ENCODE measurements at regions not wholly inside any gene's neighbourhood (a gene's known extent, or its start where the extent isn't known, plus 50 kb on each side); places are given as distances from the start of the nearest gene placed in this dataset.
"Not testable (repeated sequence)": the region's sequence is repeated elsewhere in the genome, so short reads cannot be mapped to it uniquely, and the experiment has no call there.

DNA sequence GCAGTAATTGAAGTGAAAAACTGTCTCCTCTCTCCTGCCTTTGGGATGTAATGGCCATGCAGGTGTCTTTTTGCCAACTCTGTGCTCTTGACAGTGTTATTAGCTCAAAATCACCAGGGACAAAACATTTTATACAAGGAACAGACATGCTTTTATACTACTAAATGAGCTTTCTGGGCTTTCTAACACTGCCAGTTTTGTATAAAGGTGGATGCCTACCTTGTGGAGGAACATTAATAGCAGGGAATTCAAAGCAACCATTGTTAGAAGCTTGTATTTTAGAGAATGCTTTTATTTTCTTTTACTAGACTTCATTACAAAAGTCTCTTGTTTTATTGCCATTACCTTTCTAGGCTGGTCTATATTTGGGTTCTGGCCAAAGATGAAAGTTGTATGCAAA lies 54.7 kb upstream of the ARSJ start:
- no peak for DNase-seq (ENCODE audit: low read depth in 2 of 3, low spot score in 2 of 3)

DNA sequence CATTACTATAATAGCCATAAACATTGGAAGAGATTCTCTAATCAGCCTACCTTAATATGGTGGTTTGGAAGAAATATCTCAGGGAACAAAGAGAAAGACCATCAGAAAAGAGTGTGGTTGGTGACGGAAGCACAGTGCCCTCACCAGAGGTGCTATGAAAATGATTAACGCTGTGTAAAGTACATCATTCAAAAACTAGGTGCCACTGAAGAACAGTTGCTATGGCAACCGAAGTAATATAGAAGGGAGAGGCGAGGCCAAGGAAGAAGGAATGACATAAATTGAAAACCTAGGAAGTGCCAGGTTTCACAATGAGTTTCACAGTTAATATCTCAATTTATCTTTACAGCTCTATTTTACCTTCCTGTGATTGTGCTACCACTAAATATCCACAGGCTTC lies 57.0 kb upstream of the ARSJ start:
- no peak for DNase-seq (ENCODE audit: low read depth in 2 of 3, low spot score in 2 of 3)

DNA sequence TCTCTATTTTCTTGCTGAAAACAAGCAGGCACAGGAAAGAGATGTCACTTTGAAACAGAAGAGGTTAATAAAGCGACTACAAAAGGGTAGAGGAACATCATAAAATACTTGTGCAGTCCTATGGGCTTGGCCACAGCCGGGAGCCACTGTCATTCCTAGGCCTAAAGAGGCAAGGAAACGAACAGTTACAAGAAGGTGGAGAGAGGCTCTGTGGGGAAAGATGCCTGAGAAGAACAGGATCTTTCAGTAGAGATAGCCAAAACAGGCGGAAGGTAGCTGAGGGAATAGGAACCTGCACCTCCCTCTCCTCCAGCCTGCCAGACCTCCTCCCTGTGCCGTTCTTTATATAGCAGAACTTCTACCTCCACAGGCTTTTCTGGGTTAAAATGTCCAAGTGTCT lies 57.4 kb upstream of the ARSJ start:
- no peak for DNase-seq (ENCODE audit: low read depth in 2 of 3, low spot score in 2 of 3)

GRCh38 chr4:114037988-114038387 lies 58.5 kb upstream of the ARSJ start:
- no peak for DNase-seq (ENCODE audit: low read depth in 2 of 3, low spot score in 2 of 3)

DNA sequence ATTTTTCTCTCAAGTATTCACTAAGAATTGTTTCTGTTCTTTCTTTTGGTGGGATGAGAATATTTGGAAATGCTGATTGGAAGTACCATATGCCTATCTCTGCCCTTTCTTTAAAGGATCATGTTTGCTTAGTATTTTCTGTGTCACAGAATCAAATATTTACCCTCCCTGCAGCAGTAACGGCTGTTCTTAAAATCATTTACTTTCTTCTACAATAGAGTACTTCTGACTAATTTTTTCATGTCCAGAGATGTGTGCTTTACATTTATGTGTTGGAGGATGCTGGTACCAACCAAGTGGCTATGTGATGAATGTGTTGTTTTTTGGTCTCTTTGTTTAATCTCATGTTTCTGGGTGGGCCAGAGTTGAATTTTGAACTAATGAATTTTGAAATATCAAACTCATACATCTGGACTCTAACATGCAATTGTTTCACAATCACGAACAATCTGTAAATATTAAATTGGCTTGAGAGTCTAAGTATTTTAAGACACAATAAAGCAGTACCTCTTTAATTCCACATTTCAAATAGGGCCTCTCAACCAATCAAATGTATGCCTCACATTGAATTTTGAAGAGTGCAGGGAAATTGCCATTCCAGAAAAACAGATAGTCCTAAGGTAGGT lies 59.4 kb upstream of the ARSJ start:
- no peak for DNase-seq (ENCODE audit: low read depth in 2 of 3, low spot score in 2 of 3)

DNA sequence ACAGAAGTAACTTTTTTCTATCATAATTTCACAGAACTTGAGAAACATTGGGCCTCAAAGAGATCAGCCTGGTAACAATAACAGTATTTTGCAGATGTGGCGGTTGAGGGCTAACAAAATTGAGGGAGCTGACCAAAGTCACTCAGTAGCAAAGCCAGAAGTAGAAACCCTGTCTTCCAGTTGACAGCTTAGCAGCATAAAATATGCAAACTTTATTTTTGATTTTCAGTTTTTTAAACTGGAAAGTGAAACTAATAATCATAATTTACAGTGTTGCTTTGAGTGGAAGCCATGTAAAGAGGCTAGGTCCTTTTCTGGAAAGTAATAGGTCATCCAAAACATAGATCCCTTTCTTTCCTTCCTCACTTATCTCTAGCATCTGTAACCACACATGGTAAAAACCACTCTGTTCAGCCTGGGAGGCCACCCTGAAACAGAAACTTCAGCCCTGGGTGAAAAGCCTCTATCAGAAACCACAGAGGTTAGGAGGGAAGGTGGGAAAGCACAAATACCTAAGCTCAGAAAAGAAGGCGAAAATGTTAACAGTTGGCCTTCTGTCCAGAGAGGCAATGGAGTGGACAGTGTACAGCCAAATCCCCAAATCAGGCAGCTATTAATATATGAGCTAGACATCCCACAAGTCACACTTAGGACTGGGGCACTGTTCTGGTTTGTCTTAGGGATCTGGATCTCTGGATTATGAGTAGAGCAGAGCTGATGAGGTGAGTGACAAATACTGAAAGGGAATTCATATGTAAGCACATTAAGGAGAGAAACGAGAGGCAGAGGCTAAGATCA lies 61.1 kb upstream of the ARSJ start:
- DNase-seq (ENCODE audit: low read depth in 2 of 3, low spot score in 2 of 3), result no peak

DNA sequence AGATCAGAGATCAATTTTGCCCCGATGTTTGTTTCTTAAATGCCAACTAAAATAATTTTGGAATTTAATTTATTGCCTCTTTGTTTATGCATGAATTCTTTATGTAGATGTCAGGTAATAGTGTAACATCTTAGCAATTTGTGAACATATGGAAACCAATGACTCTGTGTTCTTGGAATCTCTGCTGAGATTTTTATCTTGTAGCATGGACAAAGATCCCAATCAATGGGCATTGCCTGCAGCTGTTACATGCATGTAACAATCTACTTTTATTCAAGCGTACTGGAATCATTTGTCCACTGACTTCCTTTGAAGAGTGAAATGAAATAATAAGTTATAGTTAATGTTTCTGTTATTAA lies 61.6 kb upstream of the ARSJ start:
- DNase-seq (ENCODE audit: low read depth in 2 of 3, low spot score in 2 of 3), result no peak

- no peak for DNase-seq (ENCODE audit: low read depth in 2 of 3, low spot score in 2 of 3)
Observed at GRCh38 chr4:114043116-114043515, 63.7 kb upstream of the ARSJ start.

GRCh38 chr4:114044351-114044750 lies 64.9 kb upstream of the ARSJ start:
- not testable (repeated sequence) for DNase-seq (ENCODE audit: low read depth in 2 of 3, low spot score in 2 of 3)

- no peak for DNase-seq (ENCODE audit: low read depth in 2 of 3, low spot score in 2 of 3)
Observed at GRCh38 chr4:114046331-114046730, 66.9 kb upstream of the ARSJ start.

GRCh38 chr4:114048154-114048553 lies 68.7 kb upstream of the ARSJ start:
- not testable (repeated sequence) for DNase-seq (ENCODE audit: low read depth in 2 of 3, low spot score in 2 of 3)

DNA sequence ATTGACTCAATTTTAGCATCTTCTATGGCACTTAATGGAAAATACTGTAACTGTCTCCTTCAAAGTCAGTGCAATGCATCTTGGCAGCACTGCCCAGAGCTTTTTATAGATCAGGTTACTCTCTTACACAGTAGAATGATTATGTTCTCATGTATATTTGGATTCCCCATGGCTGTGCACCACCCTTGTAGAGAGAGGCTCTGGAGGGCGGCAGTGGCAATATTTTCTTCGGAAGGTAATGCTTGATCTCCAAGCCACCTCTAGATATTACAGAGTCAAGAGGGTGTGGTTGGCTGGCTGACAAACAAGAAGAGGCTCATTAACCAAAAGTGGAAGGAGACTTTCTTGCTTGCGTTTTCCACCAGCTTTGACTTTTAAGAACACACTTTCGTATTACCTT lies 72.8 kb upstream of the ARSJ start:
- DNase-seq (ENCODE audit: low read depth in 2 of 3, low spot score in 2 of 3), result no peak

DNA sequence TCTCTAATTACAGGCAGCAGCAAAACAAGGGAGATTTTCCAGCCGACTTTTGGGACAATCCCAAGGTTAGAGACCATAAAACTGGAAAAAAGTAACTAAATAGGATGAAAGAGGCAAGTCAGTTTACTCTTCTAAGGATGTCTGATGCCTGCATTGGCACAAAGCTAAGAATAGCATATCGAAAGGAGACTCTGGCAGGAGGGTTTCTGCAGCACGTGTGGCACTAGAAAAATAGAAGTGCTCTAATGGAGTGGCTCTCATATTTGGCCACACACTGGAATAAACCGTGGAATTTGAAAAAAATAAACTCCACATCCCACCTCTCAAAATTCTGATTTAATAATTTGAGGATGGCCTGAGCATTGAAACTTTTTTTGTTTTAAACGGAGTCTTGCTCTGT lies 77.2 kb upstream of the ARSJ start:
- DNase-seq (ENCODE audit: low read depth in 2 of 3, low spot score in 2 of 3), result no peak

DNA sequence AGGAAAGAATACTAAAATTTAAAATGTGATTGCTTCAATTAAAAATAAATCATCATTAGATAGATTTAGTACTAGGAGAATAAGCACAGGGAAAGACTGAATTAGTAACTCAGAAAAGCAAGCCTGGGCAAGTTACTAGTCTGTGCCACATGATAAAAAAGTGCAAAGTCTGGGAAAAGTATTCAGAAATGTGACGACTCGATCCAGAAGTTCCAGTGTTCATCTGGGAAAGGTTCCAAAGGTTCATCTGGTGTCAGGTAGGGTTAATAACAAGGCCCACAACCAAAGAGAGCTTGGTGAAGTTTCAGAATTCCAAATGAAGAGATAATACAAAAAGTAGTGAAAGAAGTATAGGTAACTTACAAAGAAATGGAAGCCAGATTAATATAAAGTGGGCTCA lies 78.3 kb upstream of the ARSJ start:
- no peak for DNase-seq (ENCODE audit: low read depth in 2 of 3, low spot score in 2 of 3)

DNA sequence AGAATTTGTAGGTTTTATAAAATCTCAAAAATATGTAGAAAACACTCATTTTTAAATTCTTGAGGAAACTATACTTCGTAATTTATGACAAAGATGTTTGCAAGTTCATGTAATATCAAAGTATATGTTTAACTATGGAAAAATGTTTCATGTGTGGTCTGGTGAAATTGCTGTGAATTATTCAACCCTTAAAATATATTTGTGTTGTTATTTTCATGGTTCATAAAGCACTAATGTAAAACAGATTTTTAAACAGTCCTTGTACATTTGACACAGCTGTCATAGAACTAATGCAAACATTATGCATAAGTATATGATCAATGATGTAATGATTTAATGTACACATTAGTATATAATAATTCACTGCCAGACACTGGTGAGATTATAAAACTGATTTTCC lies 83.1 kb upstream of the ARSJ start:
- DNase-seq (ENCODE audit: low read depth in 2 of 3, low spot score in 2 of 3), result no peak

DNA sequence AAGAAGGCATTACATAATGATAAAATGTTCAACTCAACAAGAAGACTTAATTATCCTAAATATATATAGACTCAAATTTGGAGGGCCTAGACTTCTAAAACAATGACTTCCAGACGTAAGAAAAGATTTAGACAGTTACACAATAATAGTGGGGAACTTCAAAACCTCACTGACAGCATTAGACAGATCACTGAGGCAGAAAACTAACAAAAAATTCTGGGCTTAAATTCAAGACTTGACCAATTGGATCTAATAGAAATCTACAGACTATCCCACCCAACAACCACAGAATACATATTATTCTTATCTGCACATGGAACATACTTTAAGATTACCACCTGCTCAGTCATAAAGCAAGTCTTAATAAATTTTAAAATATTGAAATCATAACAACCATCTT lies 93.3 kb upstream of the ARSJ start:
- DNase-seq (ENCODE audit: low read depth in 2 of 3, low spot score in 2 of 3), result no peak

DNA sequence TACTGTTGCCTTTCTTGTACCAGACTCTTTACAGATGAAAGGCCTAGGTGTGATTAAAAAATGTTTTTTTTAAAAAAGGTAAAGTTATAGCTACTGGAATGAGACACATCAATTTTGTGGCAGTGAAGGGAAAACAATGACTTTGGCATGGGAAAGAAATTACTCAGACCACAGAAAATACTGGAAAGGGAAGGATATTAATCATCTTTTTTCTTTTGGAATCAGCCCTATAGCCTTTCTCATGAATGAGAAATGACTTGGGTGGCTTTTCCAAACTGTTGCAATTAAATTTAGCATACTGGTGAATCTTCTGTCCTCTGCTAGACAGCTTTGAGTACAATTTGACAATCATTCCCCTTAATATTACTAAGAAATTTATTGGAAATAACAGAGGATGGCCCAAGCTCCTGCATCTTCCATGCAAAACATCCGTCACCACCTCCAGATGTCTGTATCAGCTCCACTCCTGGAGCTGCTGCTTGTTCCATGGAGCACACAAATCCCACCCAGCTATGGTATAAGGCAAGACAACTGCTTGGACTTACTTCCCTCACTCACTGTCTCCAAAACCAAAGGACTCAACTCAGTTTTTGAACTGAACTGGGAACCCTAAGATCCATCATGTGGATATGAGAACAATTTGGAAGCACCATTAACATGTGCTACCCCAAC lies 97.6 kb upstream of the ARSJ start:
- DNase-seq (ENCODE audit: low read depth in 2 of 3, low spot score in 2 of 3), result no peak

GRCh38 chr4:114077610-114078009 lies 98.2 kb upstream of the ARSJ start:
- DNase-seq (ENCODE audit: low read depth in 2 of 3, low spot score in 2 of 3), result no peak

- DNase-seq (ENCODE audit: low read depth in 2 of 3, low spot score in 2 of 3), result no peak
Observed at GRCh38 chr4:114078636-114079035, 99.2 kb upstream of the ARSJ start.

GRCh38 chr4:114081783-114082182 lies 102.3 kb upstream of the ARSJ start:
- DNase-seq (ENCODE audit: low read depth in 2 of 3, low spot score in 2 of 3), result no peak

GRCh38 chr4:114082348-114082747 lies 102.9 kb upstream of the ARSJ start:
- DNase-seq (ENCODE audit: low read depth in 2 of 3, low spot score in 2 of 3), result no peak

GRCh38 chr4:114085611-114086345 lies 106.3 kb upstream of the ARSJ start:
- no peak for DNase-seq (ENCODE audit: low read depth in 2 of 3, low spot score in 2 of 3)
